C4-2B (cell line): ENCODE measurements at regions not wholly inside any gene's neighbourhood (a gene's known extent, or its start where the extent isn't known, plus 50 kb on each side); places are given as distances from the start of the nearest gene placed in this dataset.
"Not testable (repeated sequence)": the region's sequence is repeated elsewhere in the genome, so short reads cannot be mapped to it uniquely, and the experiment has no call there.

ENCODE experiments used
- H3K27ac ChIP-seq: fragments of 450-650 bp; 2 replicates; pipeline ENCODE4 v1.5.1; 2017

- not testable (repeated sequence) for H3K27ac ChIP-seq
Observed at GRCh38 chr21:9572782-9573181, 948.6 kb upstream of the TPTE start.

DNA sequence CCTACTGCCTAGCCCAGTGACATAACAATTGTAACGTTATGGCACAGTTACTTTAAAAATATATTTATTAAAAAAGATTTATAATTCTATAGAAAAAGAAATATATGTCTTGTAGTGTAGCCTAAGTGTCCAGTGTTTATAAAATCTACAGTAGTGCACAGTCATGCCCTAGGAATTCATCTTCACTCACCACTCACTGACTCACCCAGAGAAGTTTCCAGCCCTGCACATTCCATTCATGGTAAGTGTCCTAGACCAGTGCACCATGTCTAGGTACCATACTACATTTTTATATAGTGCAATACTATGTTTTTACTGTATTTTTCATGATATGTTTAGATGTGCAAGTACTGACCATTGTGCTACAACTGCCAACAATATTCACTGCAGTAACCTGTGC lies 947.9 kb upstream of the TPTE start:
- not testable (repeated sequence) for H3K27ac ChIP-seq

GRCh38 chr21:9579275-9579674 lies 942.1 kb upstream of the TPTE start:
- H3K27ac ChIP-seq = not testable (repeated sequence)

- not testable (repeated sequence) for H3K27ac ChIP-seq
Observed at GRCh38 chr21:9587941-9588340, 933.4 kb upstream of the TPTE start.

- not testable (repeated sequence) for H3K27ac ChIP-seq
Observed at GRCh38 chr21:9592591-9592990, 928.8 kb upstream of the TPTE start.

- not testable (repeated sequence) for H3K27ac ChIP-seq
Observed at GRCh38 chr21:9593646-9594045, 927.7 kb upstream of the TPTE start.

GRCh38 chr21:9614011-9614410 lies 907.4 kb upstream of the TPTE start:
- not testable (repeated sequence) for H3K27ac ChIP-seq

DNA sequence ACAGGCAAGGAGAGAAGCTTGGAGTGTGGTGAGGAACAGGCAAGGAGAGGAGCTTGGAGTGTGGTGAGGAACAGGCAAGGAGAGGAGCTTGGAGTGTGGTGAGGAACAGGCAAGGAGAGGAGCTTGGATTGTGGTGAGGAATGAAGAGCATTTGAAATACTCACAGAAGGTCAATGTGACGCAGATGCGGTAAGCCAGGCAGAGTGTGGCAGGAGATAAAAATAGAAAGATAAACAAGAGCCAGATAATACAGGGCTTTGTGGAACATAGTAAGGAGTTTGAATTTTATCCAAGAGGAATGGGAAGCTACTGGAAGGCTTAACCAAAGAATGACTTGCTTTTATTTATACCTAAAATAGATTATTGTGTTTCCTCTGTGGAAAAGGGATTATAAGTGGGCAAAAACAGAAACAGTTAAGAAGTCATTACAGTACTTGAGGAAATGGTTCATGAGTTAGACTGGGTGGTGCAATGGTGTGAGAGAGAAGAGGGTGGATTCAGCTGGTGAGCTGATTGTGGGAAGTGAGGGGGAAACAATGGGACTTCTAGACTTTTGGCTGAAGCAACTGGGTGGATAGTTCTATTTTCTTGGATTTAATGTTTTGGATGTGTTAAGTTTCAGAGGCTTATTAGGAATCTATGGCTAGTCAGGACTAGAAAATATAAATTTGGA lies 900.1 kb upstream of the TPTE start:
- not testable (repeated sequence) for H3K27ac ChIP-seq

DNA sequence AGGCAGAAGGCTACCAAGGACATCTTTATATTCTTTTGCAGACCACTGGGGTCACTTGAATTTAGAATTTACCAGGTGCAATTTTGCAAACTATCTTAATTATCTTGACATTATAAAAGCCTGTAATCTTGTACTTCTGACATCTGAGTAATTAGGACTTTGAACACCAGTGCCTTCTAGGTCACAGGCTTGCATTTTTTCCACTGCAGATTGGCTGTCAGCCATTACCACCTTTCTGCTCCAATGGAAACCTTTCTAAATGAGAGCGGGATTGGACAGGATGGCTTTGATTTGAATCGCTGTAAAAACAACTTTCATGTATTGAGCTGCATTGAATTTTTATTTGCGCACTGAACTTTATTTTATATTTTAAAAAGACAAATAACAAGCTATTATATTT lies 893.3 kb upstream of the TPTE start:
- H3K27ac ChIP-seq = not testable (repeated sequence)

GRCh38 chr21:9647409-9647808 lies 874.0 kb upstream of the TPTE start:
- H3K27ac ChIP-seq = not testable (repeated sequence)

DNA sequence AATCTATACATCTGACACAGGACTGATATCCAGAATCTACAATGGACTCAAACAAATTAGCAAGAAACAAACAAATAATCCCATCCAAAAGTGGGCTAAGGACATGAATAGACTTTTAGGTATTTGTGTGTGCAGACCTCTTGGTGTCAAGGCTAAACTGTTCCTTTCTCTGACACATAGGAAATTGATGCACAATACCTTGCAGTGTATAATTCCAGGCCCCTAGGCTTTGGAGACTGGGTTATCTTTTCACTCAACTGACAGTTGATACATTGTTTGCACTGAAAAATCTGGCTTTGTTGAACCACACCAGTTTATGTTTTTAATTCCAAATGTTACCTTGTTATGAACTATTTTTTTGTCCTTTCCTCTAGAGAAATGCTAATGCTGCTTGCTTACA lies 873.1 kb upstream of the TPTE start:
- H3K27ac ChIP-seq = not testable (repeated sequence)

GRCh38 chr21:9648947-9649720 lies 872.2 kb upstream of the TPTE start:
- H3K27ac ChIP-seq = not testable (repeated sequence)

- not testable (repeated sequence) for H3K27ac ChIP-seq
Observed at GRCh38 chr21:9652819-9653218, 868.6 kb upstream of the TPTE start.

DNA sequence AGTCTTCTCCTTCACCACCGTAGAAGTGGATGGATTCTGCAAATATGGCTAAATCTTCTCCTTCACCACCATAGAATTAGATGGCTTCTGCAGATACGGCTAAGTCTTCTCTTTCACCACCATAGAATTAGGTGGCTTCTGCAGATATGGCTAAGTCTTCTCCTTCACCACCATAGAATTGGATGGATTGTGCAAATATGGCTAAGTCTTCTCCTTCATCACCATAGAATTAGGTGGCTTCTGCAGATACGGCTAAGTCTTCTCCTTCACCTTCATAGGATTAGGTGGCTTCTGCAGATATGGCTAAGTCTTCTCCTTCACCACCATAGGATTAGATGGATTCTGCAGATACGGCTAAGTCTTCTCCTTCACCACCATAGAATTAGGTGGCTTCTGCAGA lies 866.2 kb upstream of the TPTE start:
- not testable (repeated sequence) for H3K27ac ChIP-seq

DNA sequence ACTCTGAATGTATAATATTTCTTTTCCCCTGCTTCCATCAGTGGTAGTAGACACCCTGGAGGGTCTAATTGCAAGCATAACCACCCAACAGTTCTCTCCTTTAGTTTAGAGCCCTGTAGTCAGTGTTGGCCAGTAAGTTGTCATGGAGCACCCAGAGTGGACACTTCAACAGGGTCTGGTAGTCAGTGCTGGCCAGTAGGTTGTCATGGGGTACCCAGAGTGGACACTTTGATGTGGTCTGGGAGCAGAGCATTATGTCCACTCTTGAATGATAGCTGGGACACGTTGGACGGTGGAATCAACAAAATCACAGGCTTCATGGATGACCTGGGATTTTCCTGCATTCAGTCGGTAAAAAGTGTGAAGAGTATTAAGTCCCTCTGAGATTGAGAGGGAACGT lies 864.9 kb upstream of the TPTE start:
- not testable (repeated sequence) for H3K27ac ChIP-seq

DNA sequence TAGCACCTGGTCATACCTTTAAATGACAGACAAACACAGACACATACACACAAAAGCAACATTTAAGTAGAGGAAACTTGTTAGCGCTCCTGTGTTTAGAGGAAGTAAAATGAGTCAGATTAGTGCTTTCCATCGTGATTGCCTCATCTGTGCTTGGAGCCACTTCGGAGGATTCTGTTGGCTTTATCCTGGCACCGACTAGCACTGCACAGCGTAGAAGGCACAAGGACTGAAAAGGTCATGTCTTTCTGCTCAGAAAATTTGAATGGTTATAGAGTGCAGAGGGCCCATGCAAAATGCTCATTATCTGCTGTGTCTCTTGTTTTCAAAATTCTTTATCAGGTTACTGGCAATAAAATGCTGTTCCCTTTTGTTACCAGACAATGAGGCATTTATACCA lies 863.6 kb upstream of the TPTE start:
- not testable (repeated sequence) for H3K27ac ChIP-seq

GRCh38 chr21:9659877-9660276 lies 861.5 kb upstream of the TPTE start:
- not testable (repeated sequence) for H3K27ac ChIP-seq

- H3K27ac ChIP-seq = not testable (repeated sequence)
Observed at GRCh38 chr21:9663914-9664729, 857.3 kb upstream of the TPTE start.

GRCh38 chr21:9675811-9676210 lies 845.6 kb upstream of the TPTE start:
- H3K27ac ChIP-seq = not testable (repeated sequence)

- H3K27ac ChIP-seq = not testable (repeated sequence)
Observed at GRCh38 chr21:9679029-9679428, 842.4 kb upstream of the TPTE start.

DNA sequence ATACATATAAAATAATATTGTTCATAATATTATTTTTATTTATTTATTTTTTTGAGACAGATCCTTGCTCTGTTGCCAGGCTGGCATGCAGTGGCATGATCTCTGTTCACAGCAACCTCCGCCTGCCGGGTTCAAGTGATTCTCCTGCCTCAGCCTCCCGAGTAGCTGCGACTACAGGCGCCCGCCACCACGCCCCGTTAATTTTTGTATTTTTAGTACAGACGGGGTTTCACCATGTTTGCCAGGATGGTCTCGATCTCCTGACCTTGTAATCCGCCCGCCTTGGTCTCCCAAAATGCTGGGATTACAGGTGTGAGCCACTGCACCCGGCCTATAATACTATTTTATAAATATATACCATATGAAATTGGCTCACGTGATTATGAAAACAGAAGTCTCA lies 832.4 kb upstream of the TPTE start:
- not testable (repeated sequence) for H3K27ac ChIP-seq

- not testable (repeated sequence) for H3K27ac ChIP-seq
Observed at GRCh38 chr21:9690981-9691380, 830.4 kb upstream of the TPTE start.

GRCh38 chr21:9695759-9696158 lies 825.6 kb upstream of the TPTE start:
- H3K27ac ChIP-seq = not testable (repeated sequence)
